Hypothalamus (tissue), 51 donors: ENCODE measurements at regions not wholly inside any gene's neighbourhood (a gene's known extent, or its start where the extent isn't known, plus 50 kb on each side); places are given as distances from the start of the nearest gene placed in this dataset.
"Not testable (repeated sequence)": the region's sequence is repeated elsewhere in the genome, so short reads cannot be mapped to it uniquely, and the experiment has no call there.

Experiments
- DNase-seq, 51 donors: peaks; one replicate each; lab custom pipeline; 2025; lab: John Stamatoyannopoulos, UW

DNA sequence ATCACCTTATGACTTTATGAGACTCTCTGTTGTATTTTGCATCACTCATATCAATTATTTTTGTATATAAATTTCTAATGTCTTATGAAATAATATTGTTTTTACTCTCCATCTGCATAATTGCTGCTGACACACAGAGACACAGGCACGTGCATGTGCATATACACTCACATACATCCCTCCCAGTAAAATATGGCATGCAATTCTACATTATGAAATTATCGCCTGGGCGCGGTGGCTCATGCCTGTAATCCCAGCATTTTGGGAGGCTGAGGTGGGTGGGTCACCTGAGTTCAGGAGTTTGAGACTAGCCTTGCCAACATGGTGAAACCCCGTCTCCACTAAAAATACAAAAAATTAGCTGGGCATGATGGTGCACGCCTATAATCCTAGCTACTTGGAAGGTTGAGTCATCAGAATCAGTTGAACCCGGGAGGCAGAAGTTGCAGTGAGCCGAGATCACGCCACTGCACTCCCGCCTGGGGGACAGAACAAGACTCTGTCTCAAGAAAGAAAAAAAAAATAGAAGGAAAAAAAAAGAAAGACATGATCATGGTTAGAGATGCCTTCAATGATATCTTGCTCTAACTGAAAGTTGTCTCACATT lies 96.7 kb upstream of the LUZP2 start:
- DNase-seq, result no peak

DNA sequence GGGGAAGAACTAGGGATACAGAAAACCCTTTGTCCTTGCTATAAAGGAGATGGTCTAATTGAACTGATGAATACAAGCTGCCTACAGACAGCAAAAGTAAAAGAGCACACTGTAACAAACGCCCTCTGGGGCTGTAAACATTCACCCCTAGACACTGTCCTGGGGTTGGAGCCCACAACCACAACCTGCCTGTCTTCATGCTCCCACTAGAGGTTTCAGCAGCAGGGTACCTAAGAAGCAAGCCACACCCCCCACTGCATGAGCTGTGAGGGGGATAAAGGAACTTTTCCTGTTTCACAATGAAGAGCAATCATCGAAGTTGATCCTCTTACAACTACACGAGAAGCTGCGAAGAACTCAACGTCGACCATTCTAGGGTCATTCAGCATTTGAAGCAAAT lies 90.5 kb upstream of the LUZP2 start:
- DNase-seq, result no peak

DNA sequence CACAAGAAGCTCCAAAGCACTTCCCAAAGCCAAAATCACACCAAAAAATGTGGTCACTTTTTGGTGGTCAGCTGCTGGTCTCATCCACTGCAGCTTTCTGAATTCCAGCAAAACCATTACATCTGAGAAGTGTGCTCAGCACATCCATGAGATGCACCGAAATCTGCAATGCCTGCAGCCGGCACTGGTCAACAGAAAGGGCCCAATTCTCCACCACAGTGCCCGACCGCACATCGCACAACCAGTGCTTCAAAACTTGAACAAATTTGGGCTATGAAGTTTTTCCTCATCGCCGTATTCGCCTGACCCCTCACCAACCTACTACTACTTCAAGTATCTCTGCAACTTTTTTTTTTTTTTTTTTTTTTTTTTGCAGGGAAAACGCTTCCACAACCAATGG lies 89.9 kb upstream of the LUZP2 start:
- no peak for DNase-seq

DNA sequence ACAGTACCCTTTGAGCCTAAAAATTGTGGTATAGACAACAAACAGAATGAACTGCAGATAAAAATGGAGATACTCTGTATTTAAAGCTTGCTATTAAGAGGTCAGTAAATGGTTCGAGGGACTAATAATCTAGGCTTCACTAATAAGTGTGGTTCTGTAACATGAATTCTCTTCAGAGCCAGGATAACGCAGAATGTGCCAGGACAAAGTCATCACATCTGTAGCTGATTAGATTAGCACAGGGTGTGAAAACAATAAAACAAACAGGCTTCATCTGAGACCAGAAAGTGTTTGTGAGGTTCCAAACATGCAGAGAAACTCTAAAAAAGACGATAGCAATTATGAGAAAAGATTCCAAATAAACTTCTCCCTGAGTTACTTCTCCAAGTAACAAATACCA lies 89.1 kb upstream of the LUZP2 start:
- DNase-seq, result no peak

DNA sequence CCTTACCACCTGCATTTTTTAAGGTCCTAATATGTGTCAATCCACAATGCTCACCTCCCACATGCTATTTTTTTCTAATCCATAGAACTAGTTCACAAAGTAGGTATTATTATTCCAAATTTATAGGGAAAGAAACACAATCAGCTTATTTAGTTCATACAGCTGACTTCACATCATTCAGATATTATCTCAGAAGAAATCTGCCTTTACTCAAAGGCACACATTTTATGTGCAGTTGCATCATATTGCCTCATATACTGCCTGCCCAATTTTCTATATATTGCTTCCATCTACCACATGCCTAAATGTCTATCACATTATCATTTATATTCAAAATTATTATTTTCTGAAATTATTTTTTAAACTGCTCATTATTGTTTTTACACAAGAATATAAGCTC lies 88.7 kb upstream of the LUZP2 start:
- DNase-seq, result no peak

DNA sequence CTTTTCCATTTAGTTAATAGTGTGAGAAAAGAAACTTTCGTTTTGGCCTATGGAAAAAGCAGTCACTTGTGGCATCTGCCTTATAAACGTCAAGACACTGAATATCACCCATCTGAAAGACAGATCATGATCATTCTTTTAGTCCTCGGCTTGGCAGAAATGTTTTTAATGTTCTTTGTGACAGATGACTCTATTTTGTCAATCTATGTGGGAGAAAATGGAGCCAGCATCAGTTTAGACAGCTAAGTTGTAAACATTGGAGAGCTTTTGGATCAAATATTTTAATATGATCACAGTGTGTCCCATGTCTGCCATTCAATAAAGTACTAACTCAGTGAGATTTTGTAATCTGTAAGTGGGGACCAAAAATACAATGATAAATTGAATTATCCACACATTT lies 85.1 kb upstream of the LUZP2 start:
- DNase-seq, result no peak

DNA sequence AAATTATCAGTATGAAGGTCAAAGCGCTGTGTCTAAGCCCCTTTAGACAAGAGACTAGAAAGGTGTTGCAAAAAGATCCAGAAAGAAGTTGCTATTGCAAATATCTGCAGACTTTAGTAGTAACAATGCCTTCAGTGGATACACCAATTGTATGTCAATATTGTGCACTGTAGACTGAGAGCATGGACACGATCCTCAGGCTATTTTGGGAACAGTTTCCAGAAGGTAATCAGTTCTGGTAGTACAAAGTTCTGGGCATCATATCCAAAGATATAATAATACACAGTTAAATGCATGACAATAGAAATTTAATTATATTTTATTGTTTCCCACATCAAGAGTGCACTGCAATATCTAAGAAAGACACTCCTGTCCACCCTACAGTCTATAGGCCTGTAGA lies 84.1 kb upstream of the LUZP2 start:
- no peak for DNase-seq

DNA sequence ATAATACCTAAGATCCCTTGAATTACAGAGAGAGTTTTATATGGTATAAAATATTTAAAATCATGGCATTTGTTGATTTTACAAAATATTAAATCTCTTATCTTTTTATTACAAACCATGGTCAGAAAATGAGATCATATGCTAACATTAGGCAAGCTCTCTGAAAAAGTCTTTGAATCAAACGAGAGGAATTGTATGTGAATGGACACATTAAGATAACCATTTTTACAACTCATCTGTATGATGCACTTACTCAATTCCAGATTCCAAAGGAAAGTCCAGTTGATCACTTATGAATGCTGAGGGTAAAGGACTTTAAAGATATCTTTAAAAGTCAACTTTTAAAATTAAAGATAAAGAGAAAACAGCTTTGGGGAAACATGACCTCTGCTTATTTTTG lies 83.5 kb upstream of the LUZP2 start:
- no peak for DNase-seq

DNA sequence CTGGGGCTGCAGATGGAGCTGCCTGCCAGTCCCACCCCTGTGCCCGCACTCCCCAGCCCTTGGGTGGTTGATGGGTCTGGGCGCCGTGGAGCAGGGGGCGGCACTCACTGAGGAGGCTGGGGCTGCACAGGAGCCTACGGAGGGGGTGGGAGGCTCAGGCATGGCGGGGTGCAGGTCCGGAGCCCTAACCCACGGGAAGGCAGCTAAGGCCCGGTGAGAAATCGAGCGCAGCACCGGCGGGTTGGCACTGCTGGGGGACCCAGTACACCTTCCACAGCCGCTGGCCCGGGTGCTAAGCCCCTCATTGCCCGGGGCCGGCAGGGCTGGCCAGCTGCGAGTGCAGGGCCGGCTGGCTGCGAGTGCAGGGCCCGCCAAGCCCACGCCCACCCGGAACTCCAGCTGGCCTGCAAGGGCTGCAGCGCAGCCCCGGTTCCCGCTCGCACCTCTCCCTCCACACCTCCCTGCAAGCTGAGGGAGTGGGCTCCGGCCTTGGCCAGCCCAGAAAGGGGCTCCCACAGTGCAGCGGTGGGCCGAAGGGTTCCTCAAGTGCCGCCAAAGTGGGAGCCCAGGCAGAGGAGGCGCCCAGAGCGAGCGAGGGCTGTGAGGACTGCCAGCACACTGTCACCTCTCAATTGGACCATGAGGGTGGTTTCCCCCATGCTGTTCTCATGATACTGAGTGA lies 80.8 kb upstream of the LUZP2 start:
- not testable (repeated sequence) for DNase-seq

DNA sequence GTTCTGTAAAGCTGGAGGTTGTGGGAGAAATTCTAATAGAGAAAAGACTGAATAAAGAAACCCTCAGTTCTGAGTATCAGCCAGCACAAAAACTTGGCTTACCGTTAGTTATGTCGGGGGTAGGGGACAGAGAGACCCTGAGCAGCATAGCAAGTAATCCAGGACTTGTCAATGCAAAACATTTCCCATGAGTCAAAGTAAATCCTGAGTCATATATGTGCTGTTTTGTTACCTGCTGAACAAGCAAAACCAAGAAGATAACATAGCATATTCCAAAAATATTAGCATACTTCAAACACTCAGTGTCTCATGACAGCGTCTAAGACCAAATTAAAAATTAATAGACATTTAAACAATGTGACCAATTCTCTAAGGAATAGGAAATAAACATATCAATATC lies 75.1 kb upstream of the LUZP2 start:
- no peak for DNase-seq

DNA sequence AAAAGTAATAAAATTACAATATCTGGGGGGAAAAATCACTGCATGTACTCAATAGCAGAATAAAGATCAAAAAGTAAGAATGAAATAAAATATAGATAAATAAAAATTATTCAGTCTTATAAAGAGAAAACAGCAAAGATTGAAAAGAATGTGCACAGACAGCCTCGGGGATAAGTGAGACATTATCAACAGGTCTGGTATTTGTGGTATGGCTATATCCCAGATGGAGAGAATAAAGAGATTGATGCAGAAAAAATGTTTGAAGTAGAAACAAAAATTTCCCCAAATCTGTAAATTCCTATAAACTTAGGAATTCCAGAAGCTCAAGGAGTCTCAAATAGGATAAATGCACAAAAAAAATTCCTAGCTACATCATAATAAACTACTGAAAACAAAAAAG lies 74.5 kb upstream of the LUZP2 start:
- DNase-seq, result no peak

DNA sequence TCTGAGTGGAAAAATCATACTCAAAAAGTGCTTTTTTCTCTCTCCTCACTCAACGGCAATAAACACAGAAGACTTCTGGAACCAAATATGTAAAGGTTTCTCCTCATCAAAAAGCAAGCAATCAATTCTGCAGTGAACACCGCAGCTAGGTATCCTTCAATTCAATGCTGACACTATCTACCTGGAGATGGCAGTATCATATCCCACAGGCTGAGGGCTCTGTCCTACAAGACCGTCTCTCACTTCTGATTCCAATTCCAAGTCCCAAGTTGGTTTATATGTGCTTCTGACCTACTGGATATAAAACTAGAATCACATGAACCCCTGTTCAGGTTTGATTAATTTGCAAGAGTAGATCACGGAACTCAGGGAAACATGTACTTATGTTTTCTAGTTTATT lies 59.7 kb upstream of the LUZP2 start:
- no peak for DNase-seq
